H1 (cell line): ENCODE measurements at regions not wholly inside any gene's neighbourhood (a gene's known extent, or its start where the extent isn't known, plus 50 kb on each side); places are given as distances from the start of the nearest gene placed in this dataset.

Source experiments
- CTCF ChIA-PET: fragments of 300-600 bp; sonication (Branson Sonifier 250); formaldehyde crosslinking; loops from one replicate; lab custom pipeline; 2021; ENCODE audit not compliant: partially characterized antibody; lab: Charles Lee
- POLR2A ChIA-PET: fragments of 300-600 bp; sonication (Branson Sonifier 250); formaldehyde crosslinking; loops from one replicate; lab custom pipeline; 2021; ENCODE audit warnings: inconsistent platforms; ENCODE audit not compliant: partially characterized antibody; lab: Charles Lee
- DNase-seq, 2 experiments: peaks; one replicate each; pipeline versions ENCODE4 v3.0.0 to v3.0.0-alpha.2; 2010 to 2022; ENCODE audit warnings: low spot score in 2 of 2, low read depth in 1 of 2, mixed read lengths in 1 of 2
- FAIRE-seq: peaks from 2 replicates; lab custom pipeline; 2011; peaks lifted over from hg19 to GRCh38; lab: Jason Lieb, UNC
- H2AFZ ChIP-seq: 2 replicates; pipeline ENCODE4 v1.8.1; 2012; ENCODE audit warnings: low read length, inconsistent platforms
- H2AK5ac ChIP-seq: 2 replicates; pipeline ENCODE4 v1.6.1; 2013; ENCODE audit warnings: low read depth, low read length
- H2BK120ac ChIP-seq: replicated peaks from 2 replicates; pipeline ENCODE3; 2013; ENCODE audit warnings: low read depth, low read length, inconsistent platforms
- H2BK12ac ChIP-seq: 2 replicates; pipeline ENCODE4 v1.6.1; 2013; ENCODE audit warnings: low read depth, low read length
- H2BK15ac ChIP-seq: 2 replicates; pipeline ENCODE4 v1.6.1; 2013; ENCODE audit warnings: low read length
- H2BK20ac ChIP-seq: 2 replicates; pipeline ENCODE4 v1.6.1; 2013; ENCODE audit warnings: low read length
- H2BK5ac ChIP-seq: 2 replicates; pipeline ENCODE4 v1.6.1; 2013; ENCODE audit warnings: low read depth, low read length
- H3K14ac ChIP-seq: 2 replicates; pipeline ENCODE4 v1.6.1; 2013; ENCODE audit warnings: inconsistent platforms; ENCODE audit not compliant: insufficient read length
- H3K18ac ChIP-seq: 2 replicates; pipeline ENCODE4 v1.6.1; 2013; ENCODE audit warnings: low read length; ENCODE audit errors: extremely low read depth
- H3K23ac ChIP-seq: 2 replicates; pipeline ENCODE4 v1.6.1; 2013; ENCODE audit warnings: inconsistent platforms; ENCODE audit not compliant: insufficient read length
- H3K23me2 ChIP-seq: 2 replicates; pipeline ENCODE4 v1.6.1; 2013; ENCODE audit warnings: low read depth, low read length
- H3K27ac ChIP-seq: 2 replicates; pipeline ENCODE4 v1.6.1; 2011; ENCODE audit warnings: low read depth, low read length, inconsistent platforms
- H3K27me3 ChIP-seq, 4 experiments: replicated peaks in 1 of 4; 1 replicate in 1 of 4; 2 replicates in 3 of 4; pipeline versions ENCODE4 v1.6.1 to v1.8.1; 2011 to 2013; ENCODE audit warnings: low read length in 3 of 4, mild to moderate bottlenecking in 3 of 4, inconsistent platforms in 2 of 4, mixed read lengths in 2 of 4, moderate library complexity in 1 of 4; ENCODE audit not compliant: control insufficient read depth in 3 of 4, insufficient read depth in 3 of 4; ENCODE audit errors: extremely low read depth in 1 of 4
- H3K36me3 ChIP-seq, 4 experiments: 2 replicates each; pipeline versions ENCODE4 v1.6.1 to v1.8.1; 2011 to 2013; ENCODE audit warnings: mild to moderate bottlenecking in 4 of 4, low read length in 3 of 4, moderate library complexity in 2 of 4, control low read depth in 1 of 4, inconsistent platforms in 1 of 4; ENCODE audit not compliant: insufficient read depth in 4 of 4, control insufficient read depth in 2 of 4
- H3K4ac ChIP-seq: replicated peaks from 2 replicates; pipeline ENCODE3; 2013; ENCODE audit warnings: low read length, low read depth, mixed read lengths, inconsistent platforms; ENCODE audit not compliant: insufficient read length
- H3K4me1 ChIP-seq, 4 experiments: replicated peaks in 1 of 4; 1 replicate in 1 of 4; 2 replicates in 3 of 4; pipeline versions ENCODE4 v1.6.1 to v1.8.1; 2011 to 2013; ENCODE audit warnings: low read length in 3 of 4, inconsistent platforms in 2 of 4, mixed read lengths in 1 of 4; ENCODE audit not compliant: insufficient read depth in 4 of 4, control insufficient read depth in 3 of 4
- H3K4me2 ChIP-seq, 2 experiments: 2 replicates each; pipeline versions ENCODE4 v1.6.1 to v1.8.1; 2011 to 2013; ENCODE audit warnings: low read depth in 2 of 2, low read length in 2 of 2, control low read depth in 1 of 2, inconsistent platforms in 1 of 2, mild to moderate bottlenecking in 1 of 2; ENCODE audit not compliant: insufficient read depth in 1 of 2
- H3K4me3 ChIP-seq, 4 experiments: fragments of 200-600, 300-600 bp in 1 of 4; sonication (generic), shearing (Covaris generic), sonication (Bioruptor Twin) in 1 of 4; 2 replicates each; pipeline versions ENCODE4 v1.5.1 to v1.8.1; 2011 to 2016; ENCODE audit warnings: low read length in 4 of 4, low read depth in 3 of 4, control low read depth in 2 of 4, inconsistent platforms in 2 of 4, mild to moderate bottlenecking in 2 of 4, mixed read lengths in 1 of 4, moderate library complexity in 1 of 4; ENCODE audit not compliant: insufficient read depth in 2 of 4; ENCODE audit errors: extremely low read depth in 1 of 4
- H3K56ac ChIP-seq: replicated peaks from 2 replicates; pipeline ENCODE3; 2013; ENCODE audit warnings: low read depth, mild to moderate bottlenecking, mixed read lengths, low read length, inconsistent platforms; ENCODE audit not compliant: insufficient read length
- H3K79me1 ChIP-seq: 2 replicates; pipeline ENCODE4 v1.6.1; 2013; ENCODE audit warnings: low read depth, low read length, control low read depth
- H3K79me2 ChIP-seq, 2 experiments: 2 replicates each; pipeline versions ENCODE4 v1.6.1 to v1.8.1; 2012 to 2013; ENCODE audit warnings: low read length in 2 of 2, mild to moderate bottlenecking in 2 of 2, inconsistent platforms in 1 of 2; ENCODE audit not compliant: insufficient read depth in 2 of 2, control insufficient read depth in 1 of 2
- H3K9ac ChIP-seq, 4 experiments: replicated peaks in 1 of 4; 1 replicate in 1 of 4; 2 replicates in 3 of 4; pipeline versions ENCODE4 v1.6.1 to v1.8.1; 2011 to 2013; ENCODE audit warnings: low read depth in 3 of 4, low read length in 3 of 4, control low read depth in 2 of 4, mild to moderate bottlenecking in 2 of 4, moderate library complexity in 2 of 4, inconsistent platforms in 1 of 4; ENCODE audit errors: extremely low read depth in 1 of 4
- H3K9me3 ChIP-seq, 2 experiments: 2 replicates each; pipeline versions ENCODE4 v1.6.1 to v1.8.1; 2012 to 2013; ENCODE audit warnings: mild to moderate bottlenecking in 2 of 2, moderate library complexity in 2 of 2, control low read depth in 1 of 2, inconsistent platforms in 1 of 2, low read depth in 1 of 2, low read length in 1 of 2, mixed read lengths in 1 of 2; ENCODE audit not compliant: insufficient read depth in 2 of 2
- H4K20me1 ChIP-seq, 2 experiments: replicated peaks in 1 of 2; 2 replicates each; pipeline versions ENCODE3 to v1.8.1; 2011 to 2013; ENCODE audit warnings: inconsistent platforms in 2 of 2, low read length in 2 of 2, mild to moderate bottlenecking in 1 of 2; ENCODE audit not compliant: insufficient read depth in 2 of 2, control insufficient read depth in 1 of 2
- H4K5ac ChIP-seq: 2 replicates; pipeline ENCODE4 v1.6.1; 2013; ENCODE audit warnings: low read length, low read depth, mixed read lengths, inconsistent platforms; ENCODE audit not compliant: insufficient read length
- H4K8ac ChIP-seq: 2 replicates; pipeline ENCODE4 v1.8.0; 2013; ENCODE audit warnings: mild to moderate bottlenecking, moderate library complexity, low read length, inconsistent platforms; ENCODE audit not compliant: insufficient read depth; ENCODE audit errors: extremely low read depth
- H4K91ac ChIP-seq: replicated peaks from 2 replicates; pipeline ENCODE3; 2013; ENCODE audit warnings: low read length, mixed read lengths, inconsistent platforms; ENCODE audit not compliant: insufficient read length
- BCL11A ChIP-seq, 2 experiments: IDR thresholded peaks; one replicate each; pipeline ENCODE4 v1.6.1; 2011; ENCODE audit warnings: low read depth in 2 of 2, low read length in 2 of 2, mild to moderate bottlenecking in 2 of 2
- BRCA1 ChIP-seq: IDR thresholded peaks from 2 replicates; pipeline ENCODE4 v1.6.1; 2012; ENCODE audit warnings: low read depth, low read length, improper control_type of control experiment
- CHD1 ChIP-seq: IDR thresholded peaks from 2 replicates; pipeline ENCODE4 v1.6.1; 2012; ENCODE audit warnings: low read depth, low read length, improper control_type of control experiment
- CREB1 ChIP-seq: IDR thresholded peaks from 2 replicates; pipeline ENCODE4 v1.6.1; 2012; ENCODE audit warnings: inconsistent platforms
- CTBP2 ChIP-seq: IDR thresholded peaks from 2 replicates; pipeline ENCODE4 v1.7.0; 2011; ENCODE audit warnings: borderline replicate concordance, mild to moderate bottlenecking, moderate library complexity, mixed read lengths, low read length; ENCODE audit not compliant: insufficient read depth, insufficient read length
- E2F6 ChIP-seq: IDR thresholded peaks from 2 replicates; pipeline ENCODE4 v1.6.1; 2012; ENCODE audit warnings: inconsistent platforms
- RFX5 ChIP-seq: IDR thresholded peaks from 2 replicates; pipeline ENCODE4 v1.6.1; 2011; ENCODE audit warnings: low read depth, low read length, improper control_type of control experiment, borderline replicate concordance
- RXRA ChIP-seq: IDR thresholded peaks from 2 replicates; pipeline ENCODE4 v1.6.1; 2011; ENCODE audit warnings: low read depth, mild to moderate bottlenecking, low read length, moderate library complexity; ENCODE audit not compliant: insufficient read depth

- no peak overlapping the region for H3K4me2 ChIP-seq
- no peak overlapping the region for H2AK5ac ChIP-seq
- H4K20me1 ChIP-seq, result no peaks in the 10 kb centered on the region
- no peaks in the 10 kb centered on the region for H3K79me1 ChIP-seq
- no peak overlapping the region for H2BK5ac ChIP-seq
- POLR2A ChIA-PET, result no interaction called here
- H2BK120ac ChIP-seq, result no peak overlapping the region
- H3K4me3 ChIP-seq, result no peak overlapping the region
- FAIRE-seq, result no peak
- H3K14ac ChIP-seq, result no peak overlapping the region
- no peaks in the 10 kb centered on the region for H3K79me2 ChIP-seq
- no peak overlapping the region for H3K56ac ChIP-seq
- no peak for TF ChIP-seq RXRA
- TF ChIP-seq BCL11A (IDR thresholded peaks at IDR 0.05; ENCODE audit: low read depth in 2 of 2, low read length in 2 of 2), result no peak
- TF ChIP-seq CHD1, result no peak
- TF ChIP-seq CTBP2, result no peak
- TF ChIP-seq CREB1, result no peak
- TF ChIP-seq BRCA1, result no peak
- TF ChIP-seq RFX5, result no peak
- TF ChIP-seq E2F6, result no peak
- TF ChIP-seq, all 59 proteins: peak for 0
- Histone ChIP-seq H2AFZ (peak overlapping the region; percentile 95; the same call in 1 of the 2 replicates), H3K4me1 (peaks cover 0 to 5% (median 2%) of the 10 kb centered on the region in 4 experiments; a peak in 5 of 7 replicates), H2BK20ac (no peak overlapping the region), H2BK15ac (no peak overlapping the region), H3K36me3 (no peaks in the 10 kb centered on the region), H3K27me3 (no peaks in the 10 kb centered on the region), H4K91ac (no peak overlapping the region), H4K8ac (no peak overlapping the region), H3K9ac (no peak overlapping the region), H3K4ac (no peak overlapping the region), H3K9me3 (peaks cover 12 to 15% of the 10 kb centered on the region in 2 experiments; a peak in 2 of 4 replicates), H2BK12ac (no peak overlapping the region), H3K23me2 (no peaks in the 10 kb centered on the region), H3K23ac (no peak overlapping the region), H3K18ac (no peak overlapping the region), H4K5ac (no peak overlapping the region), H3K27ac (no peak overlapping the region)
- CTCF ChIA-PET, result interaction anchor here (0.9 to 1.6 kb wide), 7 partner anchors 27 to 590 kb away, joined by 3 to 7 read pairs (median 4); no protein-coding TSS in a partner anchor
- DNase-seq, result no peak
Measured at GRCh38 chr6:142570221-142570671, 268.4 kb downstream of the ADGRG6 start.
